HL-60/S4 (cell line): ENCODE measurements at regions not wholly inside any gene's neighbourhood (a gene's known extent, or its start where the extent isn't known, plus 50 kb on each side); places are given as distances from the start of the nearest gene placed in this dataset.

Source experiments
- in situ Hi-C: fragments of 300-500 bp; cut with MboI; formaldehyde crosslinking; loops from 2 replicates; pipeline ENCODE4 v1.14.3; 2022; ENCODE audit warnings: low sequenced_read_pairs

DNA sequence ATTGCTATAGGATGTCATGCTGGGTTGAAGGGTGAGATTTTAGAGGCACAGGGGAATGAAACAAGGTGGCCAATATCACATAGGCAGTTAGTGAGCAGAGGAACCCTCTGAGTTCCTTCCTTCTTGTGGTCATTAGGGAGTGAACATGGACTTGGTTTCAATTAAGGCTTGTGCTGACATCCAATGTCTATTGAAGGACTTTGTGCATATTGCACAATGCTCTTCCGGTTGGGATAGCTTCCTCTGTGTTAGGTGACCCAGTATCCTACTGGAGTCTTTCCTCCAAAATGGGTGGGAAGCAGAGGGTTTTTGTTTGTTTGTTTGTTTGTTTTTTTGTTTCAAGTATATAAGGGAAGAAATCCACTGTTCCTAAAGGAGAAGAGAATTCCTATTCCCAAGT is 98.5 kb downstream of the HDGFL1 start:
- in situ Hi-C loops = loop anchor here (25.0 kb wide), 1 partner anchor 94 kb away; no protein-coding TSS in a partner anchor

DNA sequence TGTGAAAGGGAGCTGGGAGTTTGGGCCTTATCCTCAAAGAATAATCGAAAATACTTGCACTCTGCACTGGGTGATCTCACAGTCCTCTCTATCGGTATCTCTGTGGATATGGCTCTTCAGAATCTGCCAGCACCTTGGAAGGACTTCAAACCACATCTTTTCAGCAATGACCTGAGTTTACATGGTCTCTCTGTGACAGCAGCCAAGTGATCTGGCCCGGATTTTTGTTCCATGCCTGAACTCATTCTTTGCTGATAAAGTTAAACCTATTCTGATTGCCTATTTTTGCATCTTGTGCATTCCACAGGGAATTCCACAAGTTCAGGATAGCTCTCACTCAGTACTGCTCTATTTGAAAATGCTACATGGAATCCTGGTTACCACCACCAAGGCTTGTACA is 98.9 kb downstream of the HDGFL1 start:
- in situ Hi-C loops = loop anchor here (25.0 kb wide), 1 partner anchor 94 kb away; no protein-coding TSS in a partner anchor

DNA sequence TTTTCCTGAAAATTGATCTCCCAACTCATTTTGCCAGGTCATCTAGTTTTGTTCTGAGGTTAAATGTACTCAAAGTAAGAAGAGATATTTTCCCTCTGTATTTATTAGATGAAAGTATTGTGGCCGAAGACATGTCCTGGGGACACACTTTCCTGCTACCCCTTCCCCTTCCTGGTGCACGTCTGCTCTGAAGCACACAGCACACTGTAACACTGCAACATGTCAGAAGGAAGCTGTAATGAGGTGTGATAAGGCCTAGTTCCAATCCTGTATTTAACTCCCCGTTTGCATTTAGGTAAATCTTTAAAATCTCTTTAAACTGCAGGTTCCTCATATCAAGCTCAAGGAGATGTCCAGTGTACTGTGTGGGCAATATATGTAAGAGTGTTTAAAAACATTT is 99.4 kb downstream of the HDGFL1 start:
- in situ Hi-C loops = loop anchor here (25.0 kb wide), 1 partner anchor 94 kb away; no protein-coding TSS in a partner anchor

DNA sequence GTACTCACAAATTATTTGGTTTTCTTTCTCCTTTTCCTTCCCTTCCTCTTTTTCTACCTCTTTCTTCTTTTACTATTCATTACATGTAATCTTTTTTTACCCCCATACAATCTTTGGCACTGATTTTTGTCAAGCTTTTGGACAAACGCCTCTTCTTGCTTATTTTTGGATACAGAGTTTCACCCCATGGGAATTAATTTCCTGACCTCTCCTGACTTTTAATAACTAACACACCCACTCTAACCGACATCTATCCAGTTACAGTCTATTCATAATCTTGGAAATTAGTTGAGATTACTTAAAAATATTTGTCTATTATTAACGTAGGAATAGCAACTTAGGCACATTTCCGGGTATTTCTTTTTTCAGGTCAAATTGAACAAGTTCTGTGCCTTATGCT is 101.2 kb downstream of the HDGFL1 start:
- in situ Hi-C loops = loop anchor here (25.0 kb wide), 1 partner anchor 92 kb away; no protein-coding TSS in a partner anchor

DNA sequence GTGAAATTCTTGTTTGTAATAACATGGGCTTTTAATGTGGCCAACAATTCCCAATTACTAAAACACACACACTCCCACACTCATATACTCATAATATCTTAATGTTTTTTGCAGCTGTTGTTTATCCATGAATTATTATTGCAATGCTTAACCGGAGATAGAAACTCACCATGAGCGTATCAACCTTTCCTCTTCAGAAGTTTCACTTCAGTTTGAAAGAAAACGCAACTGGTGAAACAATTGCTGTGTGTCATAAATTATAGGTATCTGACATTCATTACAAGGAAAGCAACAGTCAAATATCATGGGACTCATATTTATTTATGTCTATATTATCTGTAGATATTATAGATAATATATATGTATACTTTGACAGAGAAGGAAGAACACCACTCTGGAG is 104.1 kb downstream of the HDGFL1 start:
- in situ Hi-C loops = loop anchor here (25.0 kb wide), 1 partner anchor 89 kb away; no protein-coding TSS in a partner anchor

DNA sequence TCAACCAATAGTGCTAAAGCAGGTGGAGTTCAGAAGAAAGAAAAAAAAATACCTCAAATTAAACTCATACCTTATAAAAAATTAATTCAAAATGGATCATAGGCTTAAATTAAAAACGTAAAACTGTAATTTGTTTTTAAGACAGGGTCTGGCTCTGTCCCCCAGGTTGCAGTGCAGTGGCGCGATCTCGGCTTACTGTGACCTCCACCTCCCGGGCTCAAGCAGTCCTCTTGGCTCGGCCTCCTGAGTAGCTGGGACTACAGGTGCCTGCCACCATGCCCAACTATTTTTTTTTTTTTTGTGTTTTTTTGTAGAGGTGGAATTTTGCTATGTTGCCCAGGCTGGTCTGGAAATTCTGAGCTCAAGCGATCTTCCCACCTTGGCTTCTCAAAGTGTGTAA is 111.6 kb downstream of the HDGFL1 start:
- in situ Hi-C loops = no loop called here

DNA sequence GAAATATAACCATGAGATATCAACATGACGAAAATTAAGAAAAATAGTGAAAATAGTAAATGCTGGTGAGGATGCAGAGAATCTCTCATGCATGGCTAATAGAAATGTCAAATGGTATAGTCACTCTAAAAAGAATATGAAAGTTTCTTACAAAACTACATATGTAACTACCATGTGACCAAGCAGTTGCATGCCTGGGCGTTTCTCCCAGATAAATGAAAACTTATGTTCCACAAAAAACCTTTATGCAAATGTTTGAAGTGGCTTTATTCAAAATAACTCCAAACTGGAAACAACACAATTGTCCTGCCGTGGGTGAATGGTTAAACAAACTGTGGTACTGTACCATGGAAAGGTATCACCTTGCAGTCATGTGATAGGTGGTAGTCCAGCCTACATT is 112.4 kb downstream of the HDGFL1 start:
- in situ Hi-C loops = no loop called here

DNA sequence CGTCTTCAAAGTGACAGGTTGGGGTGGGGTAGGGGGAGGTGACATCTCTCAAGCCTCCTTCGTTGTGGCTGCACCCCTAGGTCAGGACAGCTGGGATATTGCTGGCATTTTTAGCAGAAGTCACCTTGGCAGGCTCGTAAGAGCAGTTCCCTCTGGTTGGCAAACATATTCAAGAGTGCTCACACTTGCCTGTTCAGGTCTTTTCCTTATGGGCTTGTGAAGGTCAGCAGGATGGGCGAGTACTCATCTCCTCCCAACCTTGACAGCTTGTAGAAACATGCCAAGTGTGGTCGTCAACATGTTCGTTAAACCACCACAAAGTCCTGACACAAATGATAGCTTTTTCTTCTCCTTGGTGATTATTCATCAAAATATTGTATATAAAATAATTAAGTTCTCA is 113.6 kb downstream of the HDGFL1 start:
- in situ Hi-C loops = no loop called here

DNA sequence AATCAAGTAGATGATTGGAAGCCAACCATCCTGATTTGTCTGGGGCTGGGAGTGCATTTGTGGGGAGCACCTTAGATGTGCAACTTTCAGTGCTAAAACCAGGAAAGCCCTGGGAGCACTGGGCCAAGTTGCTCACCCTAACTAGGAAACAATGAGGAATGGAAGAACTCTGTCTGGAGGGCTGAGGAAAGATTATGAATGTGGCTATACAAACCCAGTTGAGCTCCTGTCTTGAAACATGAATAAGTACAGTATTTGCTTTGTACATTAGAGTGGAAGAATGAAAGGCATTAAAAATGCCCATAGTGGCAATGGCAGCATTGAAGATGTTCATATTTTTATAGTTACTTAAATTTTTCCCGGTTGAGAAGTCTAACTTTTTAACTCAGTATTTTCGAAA is 121.1 kb downstream of the HDGFL1 start:
- in situ Hi-C loops = no loop called here

DNA sequence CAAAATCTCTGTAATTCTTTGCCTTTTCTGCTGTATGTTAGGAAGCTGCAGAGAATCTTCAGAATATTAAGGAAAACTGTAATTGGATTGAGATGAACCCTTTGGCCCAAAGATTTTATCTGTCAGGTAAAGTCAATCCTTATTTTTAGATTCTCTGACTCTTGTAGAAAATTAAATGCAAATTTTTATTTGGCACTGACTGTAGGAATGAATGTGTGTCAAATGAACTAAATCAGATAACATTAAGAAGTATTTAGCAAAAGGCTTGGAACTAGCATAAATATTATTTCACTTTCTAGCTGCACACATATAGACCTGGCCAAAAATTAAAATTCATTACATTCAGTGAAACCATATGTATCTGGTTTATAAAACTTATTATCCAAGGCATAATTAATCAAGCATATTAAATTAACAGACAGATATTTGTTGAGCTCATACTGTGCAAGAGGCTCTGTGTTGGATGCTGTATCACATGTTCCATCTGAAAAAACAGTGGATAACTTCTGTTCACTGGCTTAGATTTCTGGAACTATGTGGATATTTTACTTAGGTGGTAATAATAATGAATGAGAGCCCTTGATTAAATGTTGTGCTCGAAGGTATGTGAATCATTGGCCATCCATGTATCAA is 124.8 kb downstream of the HDGFL1 start:
- in situ Hi-C loops = no loop called here

DNA sequence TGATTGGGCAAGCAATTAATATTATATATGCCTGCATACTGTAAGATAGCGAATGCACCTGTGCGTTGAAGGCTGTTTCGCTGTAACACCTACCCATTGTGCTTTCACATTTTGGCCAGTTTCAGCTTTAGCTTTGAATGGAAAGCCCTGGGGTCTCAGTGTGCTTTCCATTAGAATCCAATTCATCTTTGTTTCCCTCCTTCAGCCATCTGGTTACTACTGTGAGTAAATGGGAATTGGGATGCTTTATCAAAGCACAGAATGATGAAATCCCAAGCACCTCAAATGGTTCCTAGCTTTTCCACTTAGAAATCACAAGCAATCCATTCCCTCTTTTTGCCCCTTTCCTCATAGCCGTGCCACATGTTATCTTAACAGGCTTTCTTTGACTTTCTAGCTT is 127.1 kb downstream of the HDGFL1 start:
- in situ Hi-C loops = no loop called here

DNA sequence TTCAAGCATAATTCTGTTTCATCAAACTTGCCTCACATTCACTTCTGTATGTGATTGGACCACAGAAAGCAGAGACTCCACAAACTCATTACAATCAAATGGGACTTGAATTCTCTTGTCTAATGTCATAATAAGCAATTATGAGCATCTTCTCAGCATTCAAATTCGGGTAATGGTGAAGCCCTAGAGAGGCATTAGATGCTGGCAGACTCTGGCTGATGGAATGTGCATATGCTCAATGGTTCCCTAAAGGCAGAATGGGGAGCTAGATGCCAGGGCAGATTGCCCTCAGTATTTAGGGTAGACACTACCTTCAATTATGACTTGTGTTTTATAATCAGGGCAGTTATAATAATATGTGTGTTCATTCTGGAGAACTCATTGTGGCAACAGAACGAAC is 127.9 kb downstream of the HDGFL1 start:
- in situ Hi-C loops = no loop called here

DNA sequence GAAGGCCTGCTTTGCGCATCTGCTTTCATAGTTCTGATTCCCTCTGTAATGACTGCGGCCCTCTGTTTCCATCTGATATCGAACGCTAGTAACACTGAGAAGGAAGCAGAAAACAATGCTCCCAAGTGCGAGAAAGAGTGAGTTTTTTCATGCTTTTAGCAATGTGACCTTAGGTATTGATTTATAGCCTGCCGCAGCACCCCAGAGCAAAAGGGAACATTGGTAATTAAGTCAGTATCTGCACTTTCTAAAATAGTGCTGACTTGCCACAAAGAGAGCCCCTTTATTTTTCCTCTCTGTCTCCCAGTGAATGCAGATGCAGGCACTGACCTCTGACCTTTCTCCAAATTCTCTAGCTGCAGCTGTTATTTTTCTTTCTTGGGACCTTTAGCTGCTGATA is 129.8 kb downstream of the HDGFL1 start:
- in situ Hi-C loops = no loop called here

DNA sequence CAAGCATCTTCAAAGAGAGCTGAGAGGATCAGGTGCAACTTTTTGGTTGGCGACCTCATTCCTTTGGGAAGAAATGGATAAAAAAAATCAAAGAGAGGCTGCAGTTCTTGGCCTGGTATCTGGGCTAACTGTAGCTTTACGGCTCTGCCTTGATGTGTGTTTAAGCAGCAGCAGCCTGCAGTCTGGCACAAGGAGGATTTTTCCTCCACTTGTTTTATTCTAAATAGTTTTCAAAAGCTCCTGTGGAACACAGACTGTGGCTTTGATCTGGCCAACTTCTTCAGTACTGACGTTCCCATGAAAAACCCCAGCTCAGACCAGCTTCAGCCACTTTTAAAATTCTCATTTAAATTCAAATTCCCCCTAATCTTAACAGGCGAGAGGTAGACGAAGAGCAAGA is 137.3 kb downstream of the HDGFL1 start:
- in situ Hi-C loops = no loop called here

DNA sequence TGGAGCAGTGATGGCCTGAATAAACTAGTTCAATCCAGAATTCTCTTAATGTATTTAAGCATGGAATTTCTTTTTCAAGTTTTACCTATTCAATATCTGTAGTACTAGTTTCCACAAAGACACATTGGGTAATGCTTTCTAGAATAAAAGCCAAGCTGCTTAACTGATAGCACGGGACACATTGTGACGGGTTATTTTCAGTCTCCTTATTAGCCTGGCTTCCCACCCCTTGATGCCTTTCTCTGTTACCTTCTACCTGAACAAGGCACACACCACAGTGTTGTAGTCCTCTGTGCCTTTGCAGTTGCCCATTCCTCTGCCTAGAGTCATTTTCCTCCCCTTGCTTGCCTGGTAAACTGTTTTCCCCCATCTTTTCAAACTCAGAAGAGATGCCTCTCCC is 139.1 kb downstream of the HDGFL1 start:
- in situ Hi-C loops = no loop called here

DNA sequence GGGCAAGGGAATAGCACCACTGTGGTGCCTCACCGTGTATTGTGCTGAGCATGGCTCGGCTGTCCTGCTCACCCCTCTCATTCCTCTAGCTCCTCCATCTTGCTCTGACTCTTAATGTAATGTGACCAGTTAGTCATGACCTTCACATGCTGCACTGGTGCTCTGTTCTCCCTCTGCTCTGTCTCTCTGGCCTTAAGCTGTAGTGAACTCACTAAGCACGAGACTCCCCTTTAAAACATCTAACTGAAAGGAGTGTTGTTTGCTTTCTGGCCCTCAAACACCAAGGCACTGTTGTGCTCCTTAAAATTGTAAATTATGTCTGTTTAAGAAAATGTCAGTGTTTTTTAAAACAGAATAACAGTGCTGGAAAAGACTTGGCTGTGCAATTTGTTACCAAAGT is 140.4 kb downstream of the HDGFL1 start:
- in situ Hi-C loops = no loop called here

DNA sequence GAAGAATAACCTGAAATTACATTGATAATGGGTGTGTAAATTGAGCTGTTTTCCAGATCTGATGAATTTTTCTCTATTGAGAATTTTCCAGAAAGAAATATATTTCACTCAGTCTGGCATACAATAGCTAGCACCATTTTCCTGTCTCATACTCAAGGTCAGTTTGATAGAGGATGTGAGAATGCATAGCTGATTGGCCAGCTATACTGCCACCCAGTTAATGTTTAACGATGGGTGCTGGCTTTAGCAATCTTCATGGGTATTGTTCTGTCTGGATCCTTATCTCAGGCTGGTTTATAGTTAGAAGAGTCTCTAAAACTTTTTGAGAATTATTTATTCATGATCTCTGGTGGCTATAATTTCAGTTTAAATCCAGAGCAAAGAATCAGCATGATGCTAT is 147.4 kb downstream of the HDGFL1 start:
- in situ Hi-C loops = no loop called here

DNA sequence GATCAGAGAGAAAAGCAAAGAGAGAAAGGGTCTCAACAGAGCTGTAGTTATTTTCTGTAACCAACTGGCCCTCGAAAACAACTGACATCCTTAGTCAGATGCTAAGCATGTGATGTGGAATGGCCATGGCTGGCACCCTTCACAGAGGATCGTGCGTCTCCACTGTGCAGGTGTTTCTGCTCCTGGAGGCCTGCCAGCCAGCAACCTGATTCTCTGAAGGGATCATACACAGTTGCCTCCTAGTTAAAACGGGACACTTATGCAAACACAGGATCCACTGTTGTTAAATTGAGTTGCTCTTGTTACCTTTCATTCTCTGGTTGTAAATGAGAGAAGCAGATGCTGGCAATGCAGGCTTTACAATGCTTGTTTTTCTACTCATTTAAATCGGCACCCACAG is 148.5 kb downstream of the HDGFL1 start:
- in situ Hi-C loops = no loop called here

DNA sequence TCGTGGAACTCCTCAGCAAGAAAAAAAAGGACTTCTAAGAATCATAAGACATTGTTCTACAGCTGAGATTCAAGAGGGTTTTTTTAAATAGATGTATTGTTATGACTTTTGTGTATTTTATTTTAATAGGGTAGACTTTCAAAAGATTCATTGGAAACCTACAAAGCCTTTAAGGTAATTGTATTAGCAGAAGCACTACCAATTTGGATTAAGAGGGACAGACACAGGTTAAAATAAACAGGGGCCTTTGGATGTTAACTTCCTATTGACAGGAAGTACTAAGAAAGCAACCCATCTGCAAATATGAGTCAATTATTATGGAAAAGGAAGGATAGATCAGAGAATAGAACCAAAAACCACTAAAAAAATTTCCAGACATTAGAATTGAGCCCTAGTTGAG is 153.5 kb downstream of the HDGFL1 start:
- in situ Hi-C loops = no loop called here

DNA sequence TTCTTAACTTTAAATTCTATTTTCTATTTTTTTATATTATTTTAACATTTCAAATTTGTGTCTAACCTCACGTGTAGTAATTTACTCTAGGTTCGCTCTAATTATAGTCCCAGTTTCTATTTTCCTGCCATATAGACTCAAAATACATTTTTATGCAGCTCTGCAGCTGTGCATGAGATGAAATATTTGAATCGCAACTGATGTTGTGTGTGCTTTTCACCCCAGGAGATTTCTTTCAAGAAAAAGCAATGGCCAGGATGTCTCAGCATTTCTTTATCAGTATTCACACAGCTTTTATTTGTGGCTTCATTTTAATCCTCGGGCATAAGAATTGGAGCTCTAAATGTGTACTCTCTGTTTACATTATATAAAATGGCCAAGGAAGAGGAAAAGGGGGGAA is 157.6 kb downstream of the HDGFL1 start:
- in situ Hi-C loops = no loop called here

DNA sequence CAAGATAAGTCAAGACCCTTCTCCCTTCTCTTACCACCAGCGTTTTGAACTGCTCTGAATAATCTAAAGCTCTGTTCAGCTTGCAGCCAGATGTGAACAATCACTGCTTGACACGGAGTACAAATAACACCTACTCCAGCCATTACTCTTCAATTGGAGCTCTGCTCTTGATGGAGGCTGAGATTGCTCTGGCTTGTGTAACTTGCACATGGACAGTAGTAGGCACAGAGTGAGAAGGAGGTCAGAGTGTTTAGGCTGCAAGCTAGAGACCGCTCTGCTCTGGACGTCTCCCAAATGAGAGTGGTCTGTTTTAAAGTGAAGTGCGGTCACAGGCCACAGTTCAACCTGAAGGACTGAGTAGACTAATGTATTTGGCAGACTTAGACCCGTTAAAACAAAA is 158.3 kb downstream of the HDGFL1 start:
- in situ Hi-C loops = no loop called here

DNA sequence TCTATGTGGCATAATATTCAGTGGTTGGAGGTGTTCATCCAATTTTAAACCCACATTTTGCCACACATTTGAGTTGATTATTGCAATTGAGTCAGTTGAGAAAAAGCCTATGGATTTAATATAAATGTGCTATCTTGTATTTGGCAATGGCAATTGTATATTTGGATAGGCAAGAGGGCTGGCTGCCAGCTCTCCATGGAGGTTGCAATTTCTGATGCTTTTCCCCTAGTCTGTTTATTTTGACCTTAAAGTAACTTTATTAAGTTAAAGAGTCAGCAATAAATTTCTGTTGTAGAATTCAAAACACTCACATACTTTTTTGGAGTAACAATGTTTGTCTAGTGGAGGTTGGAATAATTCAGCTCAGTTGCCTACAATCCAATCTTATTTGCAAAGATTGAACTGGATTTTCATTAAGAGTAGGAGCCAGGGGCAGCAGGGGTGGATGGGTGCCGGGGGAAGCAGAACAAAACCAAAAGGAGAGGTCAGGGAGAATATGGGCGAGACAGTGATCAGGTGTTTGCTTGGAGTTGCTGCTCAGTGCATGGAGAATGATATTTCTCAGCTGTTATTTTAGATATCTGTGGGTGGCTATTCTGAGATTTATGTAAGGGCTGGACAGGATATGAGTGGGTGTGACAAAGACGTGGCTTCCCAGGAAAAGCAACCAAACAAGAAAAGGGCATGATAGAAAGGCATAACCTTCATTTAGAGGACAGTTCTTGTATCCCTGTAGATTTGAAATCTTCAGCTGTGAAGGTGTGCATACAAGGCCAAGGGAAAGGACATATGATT is 163.0 kb downstream of the HDGFL1 start:
- in situ Hi-C loops = no loop called here
